ENCODE measurements at regions not wholly inside any gene's neighbourhood (a gene's known extent, or its start where the extent isn't known, plus 50 kb on each side); places are given as distances from the start of the nearest gene placed in this dataset.

GRCh38 chr2:172374318-172375240 lies 52.8 kb upstream of the ITGA6 start:
- ATAC-seq (ENCODE audit: low read depth in 2 of 2) = no peak
- no peak for DNase-seq
- no peaks in the 10 kb centered on the region for H3K36me3 Mint-ChIP-seq
- Histone ChIP-seq H3K4me3 (ENCODE audit: low read depth, low read length) (no peak overlapping the region), H3K27ac (ENCODE audit: insufficient read depth, low read length, poor library complexity, severe bottlenecking) (no peak overlapping the region), H3K27me3 (ENCODE audit: control insufficient read depth, insufficient read depth, low read length) (peaks cover 8% of the 10 kb centered on the region), H3K4me1 (ENCODE audit: control insufficient read depth, insufficient read depth, low read length, poor library complexity, severe bottlenecking) (no peaks in the 10 kb centered on the region), H3K9me3 (ENCODE audit: control insufficient read depth in 2 of 2, low read length in 2 of 2) (peaks cover 4 to 6% of the 10 kb centered on the region in 2 experiments), H3K36me3 (ENCODE audit: control insufficient read depth, insufficient read depth, low read length) (no peaks in the 10 kb centered on the region)
- H3K4me1 Mint-ChIP-seq = no peaks in the 10 kb centered on the region
- peaks cover 0 to 7% (median 3%) of the 10 kb centered on the region in 7 donors for H3K9me3 Mint-ChIP-seq
- peaks cover 15% of the 10 kb centered on the region for H3K27me3 Mint-ChIP-seq
- no peak overlapping the region for H3K27ac Mint-ChIP-seq
- H3K4me3 Mint-ChIP-seq = no peak overlapping the region

DNA sequence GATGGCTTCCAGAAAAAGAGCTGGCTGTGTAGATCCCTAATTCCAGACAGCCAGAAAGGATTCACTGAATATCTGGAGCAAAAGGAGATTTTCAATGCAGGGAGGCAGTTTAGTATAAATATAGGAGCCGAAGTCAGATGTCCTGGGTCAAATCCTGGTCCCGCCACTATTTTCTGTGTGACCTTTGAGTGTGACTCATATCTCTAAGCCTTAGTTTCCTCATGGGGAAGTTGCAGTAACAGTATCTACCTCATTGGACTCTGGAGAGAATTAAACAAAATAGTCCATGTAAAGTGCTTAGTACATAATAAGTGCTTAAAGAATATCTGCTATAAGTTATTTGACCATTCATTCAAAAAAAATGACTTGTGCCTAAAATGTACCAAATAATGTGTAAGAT lies 52.1 kb upstream of the ITGA6 start:
- Mint-ChIP-seq H3K4me1 (no peaks in the 10 kb centered on the region), H3K4me3 (no peak overlapping the region), H3K9me3 (peaks cover 0 to 7% (median 3%) of the 10 kb centered on the region in 7 donors), H3K36me3 (no peaks in the 10 kb centered on the region), H3K27me3 (peaks cover 15% of the 10 kb centered on the region), H3K27ac (no peak overlapping the region)
- Histone ChIP-seq H3K4me3 (ENCODE audit: low read depth, low read length) (no peak overlapping the region), H3K36me3 (ENCODE audit: control insufficient read depth, insufficient read depth, low read length) (no peaks in the 10 kb centered on the region), H3K27me3 (ENCODE audit: control insufficient read depth, insufficient read depth, low read length) (peaks cover 8% of the 10 kb centered on the region), H3K4me1 (ENCODE audit: control insufficient read depth, insufficient read depth, low read length, poor library complexity, severe bottlenecking) (no peaks in the 10 kb centered on the region), H3K27ac (ENCODE audit: insufficient read depth, low read length, poor library complexity, severe bottlenecking) (no peak overlapping the region), H3K9me3 (ENCODE audit: control insufficient read depth in 2 of 2, low read length in 2 of 2) (peaks cover 4 to 6% of the 10 kb centered on the region in 2 experiments)
- DNase-seq (no peak), ATAC-seq (ENCODE audit: low read depth in 2 of 2) (no peak)

DNA sequence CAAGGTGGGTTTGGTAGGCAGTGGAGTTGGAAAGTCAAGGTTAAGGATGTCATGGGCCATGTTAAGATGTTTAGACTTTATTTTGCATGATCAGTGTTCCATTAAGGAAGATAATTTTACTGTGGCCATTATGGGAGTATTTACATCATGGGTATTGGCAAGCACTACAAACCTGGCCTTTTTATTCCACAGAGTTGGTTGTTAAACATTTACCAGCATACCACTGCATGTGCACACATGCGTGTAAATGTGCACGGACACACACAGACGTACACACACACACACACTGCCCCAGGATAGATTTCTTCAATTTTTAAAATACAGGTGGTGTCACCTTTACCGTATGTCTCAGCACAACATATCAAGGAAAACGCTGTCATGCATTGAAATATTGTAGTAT lies 51.4 kb upstream of the ITGA6 start:
- H3K27ac ChIP-seq (ENCODE audit: insufficient read depth, low read length, poor library complexity, severe bottlenecking) = no peak overlapping the region
- peaks cover 0 to 7% (median 2%) of the 10 kb centered on the region in 7 donors for H3K9me3 Mint-ChIP-seq
- peaks cover 8% of the 10 kb centered on the region for H3K27me3 ChIP-seq (ENCODE audit: control insufficient read depth, insufficient read depth, low read length)
- no peaks in the 10 kb centered on the region for H3K36me3 ChIP-seq (ENCODE audit: control insufficient read depth, insufficient read depth, low read length)
- no peaks in the 10 kb centered on the region for H3K4me1 Mint-ChIP-seq
- H3K27ac Mint-ChIP-seq = no peak overlapping the region
- peaks cover 16% of the 10 kb centered on the region for H3K27me3 Mint-ChIP-seq
- H3K36me3 Mint-ChIP-seq = no peaks in the 10 kb centered on the region
- no peaks in the 10 kb centered on the region for H3K4me1 ChIP-seq (ENCODE audit: control insufficient read depth, insufficient read depth, low read length, poor library complexity, severe bottlenecking)
- no peak overlapping the region for H3K4me3 Mint-ChIP-seq
- peaks cover 4 to 6% of the 10 kb centered on the region in 2 experiments for H3K9me3 ChIP-seq (ENCODE audit: control insufficient read depth in 2 of 2, low read length in 2 of 2)
- no peak overlapping the region for H3K4me3 ChIP-seq (ENCODE audit: low read depth, low read length)
- DNase-seq (no peak), ATAC-seq (ENCODE audit: low read depth in 2 of 2) (no peak)

GRCh38 chr2:172376505-172377125 lies 50.8 kb upstream of the ITGA6 start:
- Histone ChIP-seq H3K4me1 (ENCODE audit: control insufficient read depth, insufficient read depth, low read length, poor library complexity, severe bottlenecking) (no peaks in the 10 kb centered on the region), H3K27ac (ENCODE audit: insufficient read depth, low read length, poor library complexity, severe bottlenecking) (no peak overlapping the region), H3K36me3 (ENCODE audit: control insufficient read depth, insufficient read depth, low read length) (no peaks in the 10 kb centered on the region), H3K9me3 (ENCODE audit: control insufficient read depth in 2 of 2, low read length in 2 of 2) (peaks cover 4 to 6% of the 10 kb centered on the region in 2 experiments), H3K27me3 (ENCODE audit: control insufficient read depth, insufficient read depth, low read length) (peaks cover 8% of the 10 kb centered on the region), H3K4me3 (ENCODE audit: low read depth, low read length) (no peak overlapping the region)
- no peak overlapping the region for H3K27ac Mint-ChIP-seq
- ATAC-seq (ENCODE audit: low read depth in 2 of 2) (no peak), DNase-seq (no peak)
- H3K36me3 Mint-ChIP-seq = no peaks in the 10 kb centered on the region
- peaks cover 0 to 7% (median 1%) of the 10 kb centered on the region in 7 donors for H3K9me3 Mint-ChIP-seq
- no peak overlapping the region for H3K4me3 Mint-ChIP-seq
- peaks cover 15% of the 10 kb centered on the region for H3K27me3 Mint-ChIP-seq
- H3K4me1 Mint-ChIP-seq = peaks cover 0 to 2% (median 0%) of the 10 kb centered on the region in 4 donors

- Histone ChIP-seq H3K4me3 (ENCODE audit: low read depth, low read length) (no peak overlapping the region), H3K27ac (ENCODE audit: insufficient read depth, low read length, poor library complexity, severe bottlenecking) (no peak overlapping the region), H3K4me1 (ENCODE audit: control insufficient read depth, insufficient read depth, low read length, poor library complexity, severe bottlenecking) (no peaks in the 10 kb centered on the region), H3K36me3 (ENCODE audit: control insufficient read depth, insufficient read depth, low read length) (no peaks in the 10 kb centered on the region), H3K9me3 (ENCODE audit: control insufficient read depth in 2 of 2, low read length in 2 of 2) (peaks cover 4 to 6% of the 10 kb centered on the region in 2 experiments), H3K27me3 (ENCODE audit: control insufficient read depth, insufficient read depth, low read length) (peaks cover 8% of the 10 kb centered on the region)
- H3K4me3 Mint-ChIP-seq = no peak overlapping the region
- H3K9me3 Mint-ChIP-seq = peaks cover 0 to 7% (median 1%) of the 10 kb centered on the region in 7 donors
- DNase-seq = no peak
- no peak overlapping the region for H3K27ac Mint-ChIP-seq
- H3K4me1 Mint-ChIP-seq = peaks cover 0 to 3% (median 0%) of the 10 kb centered on the region in 4 donors
- no peaks in the 10 kb centered on the region for H3K36me3 Mint-ChIP-seq
- ATAC-seq (ENCODE audit: low read depth in 2 of 2) = no peak
- peaks cover 15% of the 10 kb centered on the region for H3K27me3 Mint-ChIP-seq
Observed at GRCh38 chr2:172377408-172377807, 50.0 kb upstream of the ITGA6 start.
